Stimulated activated CD4-positive, alpha-beta T cell treated with anti-CD3 and anti-CD28 coated beads, Interleukin-1b, Interleukin-23, amount 100 ng/mL, for 1 hour (primary cell): ENCODE measurements at regions not wholly inside any gene's neighbourhood (a gene's known extent, or its start where the extent isn't known, plus 50 kb on each side); places are given as distances from the start of the nearest gene placed in this dataset.

Source experiments
- DNase-seq, 2 donors: peaks; one replicate each; pipeline ENCODE4 v3.0.0-alpha.2; 2020; ENCODE audit warnings: low read depth in 2 of 2

DNA sequence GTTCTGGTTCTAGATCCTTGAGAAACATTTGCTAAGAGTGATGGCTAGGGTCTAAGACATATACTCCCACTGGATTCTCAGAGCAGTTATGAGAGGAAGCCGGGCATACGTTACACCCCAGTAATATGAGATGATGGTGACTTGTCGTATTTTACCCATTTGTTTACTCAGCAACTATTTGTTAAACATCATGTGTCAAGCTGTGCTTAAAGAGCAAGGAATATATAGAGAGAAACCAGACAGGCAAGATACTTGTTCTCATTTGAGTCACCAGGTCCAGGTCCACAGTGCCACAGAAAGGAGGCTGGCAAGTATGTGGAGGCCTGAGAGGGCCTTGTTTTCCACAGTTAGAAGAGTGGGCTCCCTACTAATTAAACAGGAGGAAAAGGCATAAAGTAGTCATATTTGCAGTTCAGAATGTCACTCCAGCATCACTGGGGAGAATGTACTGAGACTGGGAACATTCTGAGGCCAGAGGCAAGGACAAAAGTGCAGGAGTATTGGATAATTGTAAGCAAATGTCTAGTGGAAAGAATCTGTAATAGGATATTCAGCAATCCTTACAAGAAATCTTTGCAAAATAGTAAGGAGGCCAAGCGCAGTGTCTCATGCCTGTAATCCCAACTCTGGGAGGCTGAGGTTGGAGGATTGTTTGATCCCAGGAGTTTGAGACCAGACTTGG lies 142.2 kb downstream of the IRS2 start:
- DNase-seq = no peak

DNA sequence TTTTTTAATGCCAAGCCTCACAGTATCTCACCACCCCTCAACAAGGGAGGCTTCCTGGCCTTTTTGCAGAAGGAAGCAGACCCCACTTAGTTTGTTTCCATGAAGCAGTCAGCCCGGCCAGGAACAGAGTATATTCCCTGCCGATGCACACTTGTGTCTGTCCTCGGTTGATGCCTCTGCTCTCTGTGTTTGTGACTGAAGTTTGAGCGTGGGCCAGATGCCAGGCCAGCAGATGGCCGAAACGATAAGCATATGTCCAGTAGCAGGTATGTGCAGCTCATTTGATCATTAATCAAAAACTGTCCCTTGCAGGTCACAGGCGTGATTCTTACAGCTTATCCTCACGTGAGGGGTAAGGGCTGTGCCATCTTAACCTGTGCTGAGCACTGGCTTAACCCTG lies 144.0 kb downstream of the IRS2 start:
- DNase-seq = no peak

DNA sequence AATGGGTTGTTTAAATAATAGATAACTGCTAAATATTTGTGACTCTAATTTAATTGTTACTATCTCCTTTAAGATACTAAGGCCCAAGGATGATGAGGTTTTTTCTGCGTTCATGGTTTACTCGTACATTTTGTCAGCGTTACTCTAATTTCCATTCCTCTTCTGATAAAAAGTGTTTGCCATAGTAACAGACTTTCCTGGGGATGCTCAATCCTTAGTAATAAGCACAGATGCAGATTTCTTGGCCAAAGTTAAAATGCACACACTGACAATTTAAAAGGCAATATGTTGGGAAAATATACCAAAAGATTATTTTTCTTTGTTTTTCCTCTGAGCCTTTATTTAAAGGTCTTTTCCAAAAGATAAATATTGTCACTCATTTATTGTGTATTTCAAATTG lies 149.6 kb downstream of the IRS2 start:
- DNase-seq = no peak

DNA sequence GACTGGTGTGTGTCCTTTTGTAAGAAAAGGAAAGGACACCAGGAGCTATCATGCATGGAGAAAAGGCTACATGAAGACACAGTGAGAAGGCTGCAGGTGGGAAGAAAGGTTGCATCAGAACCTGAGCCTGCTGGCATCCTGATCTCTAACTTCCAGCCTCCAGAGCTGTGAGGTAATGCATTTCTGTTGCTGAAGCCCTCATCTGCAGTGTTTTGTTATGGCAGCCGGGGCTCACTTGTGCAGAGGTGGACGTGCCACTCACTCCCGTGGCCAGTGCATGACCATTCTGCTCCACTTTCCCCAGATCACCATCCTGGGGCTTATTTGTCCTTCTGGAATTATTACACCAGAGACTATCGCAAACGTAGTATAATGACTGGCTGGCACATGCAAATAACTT lies 155.3 kb downstream of the IRS2 start:
- DNase-seq = no peak

DNA sequence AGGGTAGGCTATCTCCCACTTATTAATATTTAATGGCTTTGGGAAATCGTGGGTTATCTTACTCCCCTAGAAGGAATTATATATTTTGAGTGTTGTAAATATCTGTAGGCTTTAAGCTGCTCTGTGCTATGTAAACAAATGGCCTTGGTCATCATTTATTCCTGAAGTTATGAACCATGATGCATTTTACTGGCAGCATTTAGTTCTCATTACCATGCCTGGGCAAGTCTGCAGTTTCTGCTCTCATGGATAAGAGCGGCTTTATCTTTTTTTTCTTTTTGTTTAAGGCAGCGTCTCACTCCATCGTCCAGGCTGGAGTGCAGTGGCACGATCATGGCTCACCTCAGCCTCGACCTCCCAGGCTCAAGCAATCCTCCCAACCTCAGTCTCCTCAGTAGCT lies 156.1 kb downstream of the IRS2 start:
- no peak for DNase-seq

DNA sequence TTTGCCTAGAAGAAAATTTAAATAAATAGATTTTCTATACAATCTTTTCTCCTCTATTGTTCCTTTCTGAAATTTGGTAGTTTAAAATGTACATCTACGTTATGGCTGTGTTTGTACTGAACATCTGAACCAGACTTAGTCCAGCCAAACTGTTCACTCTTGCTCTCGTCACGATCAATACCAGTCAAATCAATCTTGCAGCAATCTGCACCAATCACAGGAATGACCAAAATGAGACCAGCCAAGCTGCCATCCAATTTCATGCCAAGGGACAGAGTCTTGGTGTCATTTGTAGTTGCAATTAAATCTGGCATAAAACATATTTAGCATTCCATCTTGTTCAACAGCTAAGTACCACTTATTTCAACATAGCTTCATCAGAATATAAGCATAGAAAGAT lies 156.6 kb downstream of the IRS2 start:
- no peak for DNase-seq

DNA sequence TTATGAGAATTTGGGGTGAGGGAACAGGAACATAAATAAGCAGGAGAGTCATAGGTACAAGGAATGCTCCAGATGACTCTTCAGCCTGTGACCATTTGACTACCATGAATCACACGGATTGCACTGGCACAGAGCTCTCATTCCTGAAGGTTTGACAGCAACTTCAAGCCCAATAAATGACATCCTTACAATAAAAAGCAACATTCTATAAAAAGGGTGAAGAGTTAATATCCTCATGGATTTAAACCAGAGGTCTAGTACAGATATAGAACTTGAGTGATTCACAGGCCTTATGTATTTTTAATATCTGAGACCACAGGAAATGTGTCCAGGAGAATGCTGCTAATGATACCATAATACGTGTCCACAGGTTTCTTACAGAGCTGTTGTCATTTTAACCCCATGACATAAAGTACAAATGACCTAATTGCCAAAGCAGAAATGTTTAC lies 158.1 kb downstream of the IRS2 start:
- no peak for DNase-seq

DNA sequence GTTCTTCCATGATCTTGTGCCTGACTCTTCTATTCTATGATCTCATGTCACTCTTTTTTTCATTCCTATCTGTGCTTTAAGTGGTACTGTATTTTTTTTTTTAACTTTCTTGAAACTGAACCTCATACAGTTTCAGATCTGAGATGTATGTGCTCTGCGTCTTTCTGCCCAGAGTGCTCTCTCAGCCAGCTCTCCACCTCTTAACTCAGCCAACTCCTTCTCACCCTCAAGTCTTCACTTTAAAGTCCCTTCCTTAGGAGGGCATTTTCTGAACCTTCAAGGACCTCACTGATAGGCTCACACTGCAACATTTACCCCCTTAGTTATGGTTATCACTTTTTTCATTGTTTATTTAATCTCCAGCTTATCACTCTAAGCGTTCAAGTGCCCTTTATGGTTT lies 158.7 kb downstream of the IRS2 start:
- DNase-seq = no peak

DNA sequence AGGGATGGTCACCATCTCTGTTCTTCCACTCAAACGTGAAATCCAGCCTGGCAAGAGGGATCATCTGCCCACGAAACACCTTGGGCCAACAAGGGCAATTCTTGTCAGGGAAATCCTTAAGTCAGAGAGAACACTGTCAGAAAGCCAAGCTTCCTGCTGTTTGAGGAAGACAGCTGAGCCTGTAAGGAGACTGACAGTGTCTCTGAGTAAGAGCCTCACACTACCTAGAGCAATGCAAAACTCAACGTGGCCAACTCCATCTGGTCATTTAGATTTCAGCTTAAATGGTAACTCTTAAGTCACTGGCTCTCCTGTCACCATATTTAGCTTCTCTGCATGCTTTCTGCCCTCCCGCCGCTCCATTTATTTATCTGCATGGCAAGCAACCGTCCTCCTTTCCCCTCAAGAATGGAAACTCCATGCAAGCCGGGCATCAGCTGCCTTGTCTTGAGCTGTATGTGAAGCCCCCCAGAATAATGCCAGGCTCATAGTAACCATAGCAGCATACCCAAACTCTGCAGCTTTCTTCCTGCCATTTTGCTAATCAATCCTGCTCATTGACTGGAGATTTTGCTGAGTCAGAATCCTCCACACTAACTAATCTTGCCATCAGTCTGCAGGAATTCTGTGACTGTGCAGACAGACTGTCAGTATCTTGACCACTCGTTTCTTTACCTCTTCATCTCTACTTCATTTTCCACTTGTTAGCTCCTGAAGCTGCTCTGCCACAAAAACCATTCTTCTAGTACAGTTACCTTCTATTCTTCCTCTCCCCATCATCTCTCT lies 159.8 kb downstream of the IRS2 start:
- DNase-seq = no peak

DNA sequence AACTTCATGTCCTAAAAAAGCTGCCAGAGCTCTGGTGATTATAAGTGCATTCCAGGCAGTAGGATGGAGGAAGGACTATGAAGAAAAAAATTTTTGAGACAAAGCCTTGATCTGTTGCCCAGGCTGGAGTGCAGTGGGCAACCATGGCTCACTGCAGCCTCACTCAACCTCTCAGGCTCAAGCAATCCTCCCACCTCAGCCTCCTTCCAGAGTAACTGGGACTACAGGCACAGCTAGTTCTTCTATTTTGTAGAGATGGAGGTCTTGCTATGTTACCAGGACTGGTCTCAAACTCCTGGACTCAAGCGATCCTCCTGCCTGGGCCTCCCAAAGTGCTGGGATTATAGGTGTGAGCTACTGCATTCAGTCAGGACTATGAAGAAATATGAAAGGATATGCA lies 161.2 kb downstream of the IRS2 start:
- no peak for DNase-seq

DNA sequence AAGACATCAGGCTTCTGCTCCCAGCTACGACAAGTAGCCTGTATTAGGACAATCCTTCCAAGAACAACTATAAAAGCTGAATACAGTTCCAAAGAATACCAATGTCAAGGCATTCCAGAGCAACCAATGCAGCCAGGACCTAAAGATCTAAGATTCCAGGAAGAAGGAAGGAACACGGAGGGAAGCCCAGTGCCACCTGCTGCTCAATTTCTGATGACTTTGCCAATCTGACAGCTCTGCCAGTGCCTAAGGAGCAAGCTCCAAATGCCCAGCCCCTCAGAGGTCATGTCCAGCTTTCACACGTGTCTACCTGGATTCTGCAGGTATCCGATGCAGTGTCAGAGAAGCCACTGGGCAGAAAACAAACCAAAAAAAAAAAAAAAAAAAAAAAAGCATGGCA lies 164.4 kb downstream of the IRS2 start:
- no peak for DNase-seq

DNA sequence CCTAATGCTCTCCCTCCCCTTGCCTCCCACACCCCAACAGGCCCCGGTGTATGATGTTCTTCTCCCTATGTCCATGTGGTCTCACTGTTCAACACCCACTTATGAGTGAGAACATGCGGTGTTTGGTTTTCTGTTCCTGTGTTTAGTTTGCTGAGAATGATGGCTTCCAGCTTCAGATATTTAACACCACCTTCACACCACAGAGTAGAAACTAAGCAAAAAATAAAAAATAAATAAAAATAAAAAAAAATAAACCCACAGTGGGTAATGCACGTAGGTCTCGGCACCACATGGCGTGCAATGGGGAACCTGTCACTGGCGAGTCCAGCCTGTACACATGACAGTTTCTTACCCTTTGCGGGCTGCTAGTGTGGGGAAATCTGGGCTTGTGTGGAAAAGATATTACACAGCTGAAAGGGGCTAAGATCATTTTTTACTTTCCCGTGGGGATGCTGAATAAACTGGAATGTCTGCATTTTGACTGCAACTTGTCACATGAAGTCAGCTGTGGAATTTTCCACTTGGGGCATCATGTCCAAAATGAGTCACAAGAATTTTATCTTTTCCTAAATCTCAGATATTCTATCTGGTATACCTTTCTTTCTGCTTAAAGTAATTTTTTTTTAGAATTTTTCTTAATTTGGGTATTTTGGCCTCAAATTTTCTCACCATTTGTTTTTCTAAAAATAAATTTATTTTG lies 170.5 kb downstream of the IRS2 start:
- no peak for DNase-seq

DNA sequence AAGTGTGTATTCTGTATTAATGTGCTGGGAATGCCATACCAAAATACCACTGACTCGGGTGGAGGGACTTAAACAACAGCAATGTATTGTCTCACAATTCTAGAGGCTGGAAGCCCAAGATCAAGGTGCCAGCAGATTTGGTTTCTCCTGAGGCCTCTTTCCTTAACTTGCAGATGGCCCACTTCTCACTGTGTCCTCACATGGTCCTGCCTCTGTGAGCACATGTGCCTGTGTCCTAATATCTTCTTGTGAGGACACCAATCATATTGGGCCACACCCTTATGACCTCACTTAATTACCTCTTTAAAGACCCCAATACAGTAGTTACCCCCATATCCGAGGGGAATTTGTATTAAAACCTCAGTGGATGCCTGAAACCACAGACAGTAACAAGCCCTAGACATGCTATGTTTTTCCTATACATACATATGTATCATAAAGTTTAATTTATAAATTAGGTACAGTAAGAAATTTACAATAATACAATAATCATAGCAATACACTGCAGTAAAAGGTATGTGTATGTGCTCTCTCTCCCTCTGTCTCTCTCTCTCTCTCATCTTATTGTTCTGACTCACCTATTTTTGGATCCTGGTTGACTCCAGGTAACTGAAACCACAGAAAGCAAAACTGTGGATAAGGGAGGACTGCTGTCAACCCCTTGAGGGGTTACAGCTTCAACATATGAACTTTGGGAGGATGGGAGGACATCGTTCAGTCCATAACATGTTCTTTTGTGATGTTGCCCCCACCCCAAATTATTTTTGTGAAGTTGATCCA lies 174.3 kb downstream of the IRS2 start:
- no peak for DNase-seq

DNA sequence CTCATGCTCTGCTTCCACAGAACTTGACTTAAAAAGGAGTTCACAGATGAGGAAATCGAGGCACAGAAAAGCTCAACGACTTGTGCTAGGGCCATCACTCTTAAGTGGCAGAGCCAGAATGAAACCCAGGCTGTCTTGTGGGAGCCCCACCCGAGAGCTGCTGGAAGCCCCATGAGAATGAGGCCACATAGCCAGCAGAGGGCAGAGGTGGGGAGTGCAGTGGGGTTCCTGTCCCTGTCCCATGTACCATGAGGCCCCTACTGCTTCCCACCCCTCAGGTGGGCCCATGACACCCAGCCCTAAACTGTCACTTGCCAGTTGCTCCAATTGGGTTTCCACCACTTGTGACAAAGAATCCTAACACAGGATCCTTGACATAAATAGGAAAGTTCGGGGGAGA lies 175.9 kb downstream of the IRS2 start:
- DNase-seq = peak in 1 of 2 donors; percentile 5

DNA sequence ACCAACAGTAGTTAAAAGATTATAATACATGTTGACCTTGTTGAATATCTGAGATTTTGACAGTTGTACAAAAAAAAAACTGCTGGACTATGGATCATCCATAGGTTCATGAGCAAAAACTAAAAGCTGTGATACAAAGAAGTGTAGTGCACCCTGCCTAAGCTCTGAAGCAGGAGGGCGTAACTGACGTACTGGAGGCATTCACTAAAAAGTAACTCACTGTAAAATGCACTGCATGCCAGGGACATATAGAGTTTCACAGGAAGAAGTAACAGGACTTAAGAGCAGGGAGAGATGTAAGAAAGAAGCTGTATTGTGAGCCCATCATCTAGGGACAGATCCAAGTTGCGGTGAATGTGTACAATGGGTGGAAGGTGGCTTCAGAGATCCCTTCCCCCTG lies 177.9 kb downstream of the IRS2 start:
- no peak for DNase-seq

DNA sequence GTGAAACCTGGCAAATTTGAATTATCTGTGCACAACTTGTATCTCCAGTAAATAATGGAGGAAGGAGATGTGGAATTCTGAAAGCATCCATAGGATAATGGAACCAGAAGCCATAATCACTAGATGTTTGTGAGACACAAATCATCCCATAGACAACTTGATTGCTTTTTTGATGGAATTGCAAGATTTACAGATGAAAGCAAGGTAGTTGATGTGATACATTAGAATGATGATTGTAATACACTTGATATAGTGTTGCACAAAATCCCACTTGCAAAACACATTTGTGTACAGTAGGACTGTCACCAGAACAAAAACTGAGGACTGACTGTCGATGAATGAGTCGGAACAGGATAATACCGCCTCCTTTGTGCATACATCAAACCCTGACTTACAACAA lies 178.3 kb downstream of the IRS2 start:
- DNase-seq = no peak

DNA sequence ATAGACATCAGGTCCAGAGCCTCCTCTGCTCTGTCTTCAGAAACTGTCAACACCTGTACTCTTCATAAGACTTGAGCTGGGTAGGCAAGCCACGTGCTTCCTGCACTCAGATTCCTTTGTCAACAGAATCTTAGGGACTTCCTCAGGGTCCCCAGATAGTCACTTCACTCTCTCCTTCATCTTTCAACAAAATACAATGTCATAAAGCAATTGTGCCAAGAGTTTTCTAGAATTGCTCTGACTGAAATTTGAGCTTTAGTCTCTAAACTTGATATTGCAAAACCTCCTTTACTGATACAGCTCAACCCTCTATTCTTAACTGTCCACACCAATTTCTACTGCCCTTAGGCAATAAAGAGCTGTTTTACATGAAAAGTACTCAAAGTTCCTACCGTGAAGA lies 179.9 kb downstream of the IRS2 start:
- no peak for DNase-seq

DNA sequence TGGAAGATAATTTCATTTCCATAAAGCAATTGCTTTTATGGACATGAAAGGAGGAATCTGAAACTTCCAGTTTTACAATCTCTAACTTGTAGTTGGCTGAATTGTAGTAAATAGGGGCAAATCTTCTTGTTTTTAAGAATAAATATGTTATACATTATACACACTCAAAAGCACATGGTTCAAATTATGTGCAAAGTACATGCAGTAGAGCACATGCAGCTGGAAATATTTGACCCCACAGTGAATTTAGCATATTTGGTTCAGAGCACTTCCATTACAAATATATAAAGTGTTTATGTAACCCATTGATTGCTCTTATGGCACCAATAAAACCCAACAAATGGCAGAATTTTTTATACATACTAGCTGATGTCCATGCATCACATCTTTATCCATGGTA lies 180.5 kb downstream of the IRS2 start:
- DNase-seq = no peak

DNA sequence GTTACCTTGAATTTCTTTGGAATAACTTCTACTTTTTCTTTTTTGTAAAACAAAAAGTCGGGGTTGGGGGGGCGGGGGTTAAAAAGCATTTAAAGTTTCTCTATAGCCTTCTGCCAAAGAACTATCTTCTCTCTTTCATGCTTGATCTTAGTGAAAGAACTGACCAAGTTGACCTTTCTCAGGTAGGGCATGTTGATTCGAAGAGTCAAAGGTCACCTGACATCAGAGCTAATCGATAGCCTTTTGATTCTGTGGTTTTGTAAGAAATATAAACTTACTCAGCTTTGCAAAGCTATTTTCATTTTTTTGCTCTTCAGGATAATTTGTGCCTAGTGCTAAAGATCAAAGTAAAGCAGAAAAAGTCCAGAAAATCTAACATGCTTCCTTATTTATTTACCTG lies 181.5 kb downstream of the IRS2 start:
- no peak for DNase-seq

DNA sequence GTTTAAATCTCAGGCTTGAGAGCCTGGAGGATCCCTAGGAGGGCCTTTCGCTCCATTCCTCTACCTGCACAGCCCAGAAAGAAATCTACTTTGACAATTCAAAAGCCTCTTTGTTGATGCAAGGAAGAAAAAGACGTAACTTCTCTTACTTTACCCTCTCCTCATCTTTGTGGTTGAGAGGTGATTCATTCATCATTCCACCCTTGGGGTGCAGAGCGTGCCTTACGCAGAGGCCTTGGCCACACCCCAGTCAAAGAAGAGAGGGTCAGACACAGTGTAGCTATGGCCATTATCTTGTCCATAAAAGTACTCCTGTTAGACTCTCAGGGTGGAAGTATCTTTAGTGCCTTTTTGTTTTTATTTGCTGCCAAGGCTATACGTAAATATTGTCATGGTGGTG lies 184.0 kb downstream of the IRS2 start:
- DNase-seq = no peak

DNA sequence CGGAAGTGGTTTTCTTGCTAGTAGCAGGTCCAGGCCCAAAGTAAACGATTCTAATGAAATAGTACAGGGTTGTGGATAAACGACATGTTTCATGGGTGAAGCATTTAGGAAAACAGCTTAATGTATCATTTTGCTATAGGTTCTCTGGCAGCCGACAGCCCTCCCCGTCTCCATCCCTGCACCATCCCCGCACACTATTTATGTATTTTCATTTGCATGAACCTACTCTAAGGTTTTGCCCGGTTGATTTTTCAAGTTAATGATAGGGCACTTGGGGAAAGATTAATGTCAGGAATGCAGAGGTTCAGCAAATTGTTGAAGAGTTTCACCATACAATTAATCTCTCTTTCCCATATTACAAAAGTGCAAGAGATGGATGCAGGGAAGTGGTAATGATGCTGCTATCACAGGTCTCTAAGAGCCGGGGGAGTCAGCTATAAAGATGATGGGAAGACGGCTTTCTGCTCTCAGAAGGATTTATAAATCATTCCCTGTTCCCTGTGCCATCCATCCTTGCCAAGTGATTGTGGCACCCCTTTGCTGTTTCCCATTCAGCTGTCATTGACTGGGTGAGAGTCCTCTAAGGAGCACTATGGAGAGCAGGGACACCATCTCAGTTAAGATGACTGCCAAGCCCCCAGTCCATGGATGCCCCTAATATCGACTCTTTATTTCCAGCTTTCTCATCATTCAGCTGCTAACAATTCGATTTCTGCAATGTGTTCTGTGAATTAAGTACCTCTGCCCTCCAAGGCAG lies 186.3 kb downstream of the IRS2 start:
- no peak for DNase-seq
